Colon (tissue), 2 donors: ENCODE measurements at regions not wholly inside any gene's neighbourhood (a gene's known extent, or its start where the extent isn't known, plus 50 kb on each side); places are given as distances from the start of the nearest gene placed in this dataset.
"Not testable (repeated sequence)": the region's sequence is repeated elsewhere in the genome, so short reads cannot be mapped to it uniquely, and the experiment has no call there.

Source experiments
- FAIRE-seq: peaks from 2 replicates; lab custom pipeline; 2012; peaks lifted over from hg19 to GRCh38; lab: Jason Lieb, UNC
- donor health status: control.
- donor health status: control.

- no peak for FAIRE-seq
Observed at GRCh38 chr12:14213542-14213941, 151.9 kb upstream of the ATF7IP start.

GRCh38 chr12:14214495-14214894 is 151.0 kb upstream of the ATF7IP start:
- no peak for FAIRE-seq

DNA sequence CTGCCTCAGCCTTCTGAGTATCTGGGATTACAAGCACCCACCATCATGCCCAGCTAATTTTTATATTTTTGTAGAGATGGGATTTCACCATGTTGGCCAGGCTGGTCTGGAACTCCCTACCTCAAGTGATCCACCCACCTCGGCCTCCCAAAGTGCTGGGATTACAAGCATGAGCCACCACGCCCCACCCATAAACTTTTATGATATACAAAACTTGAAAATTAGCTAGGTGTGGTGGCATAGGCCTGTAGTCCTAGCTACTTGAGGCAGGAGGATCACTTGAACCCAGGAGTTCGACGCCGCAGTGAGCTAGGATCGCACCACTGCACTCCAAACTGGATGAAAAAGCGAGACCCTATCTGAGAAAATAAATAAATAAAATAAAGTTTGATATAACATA is 149.5 kb upstream of the ATF7IP start:
- not testable (repeated sequence) for FAIRE-seq

GRCh38 chr12:14216405-14217294 is 148.8 kb upstream of the ATF7IP start:
- FAIRE-seq, result no peak

DNA sequence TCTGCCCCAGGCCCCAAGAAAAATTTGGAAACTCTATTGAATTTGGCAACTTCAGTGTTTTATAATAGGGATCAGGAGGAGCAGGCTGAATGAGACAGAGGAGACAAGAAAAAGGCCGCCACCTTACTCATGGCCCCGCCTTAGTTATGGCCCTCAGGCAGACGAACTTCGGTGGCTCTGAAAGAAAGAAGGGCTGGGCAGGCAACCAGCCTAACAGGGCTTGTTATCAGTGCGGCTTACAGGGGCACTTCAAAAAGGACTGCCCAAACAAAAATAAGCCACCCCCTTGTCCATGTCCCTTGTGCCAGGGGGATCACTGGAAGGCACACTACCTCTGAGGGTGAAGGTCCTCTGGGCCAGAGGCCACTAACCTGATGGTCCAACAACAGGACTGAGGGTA is 146.3 kb upstream of the ATF7IP start:
- no peak for FAIRE-seq

GRCh38 chr12:14219670-14220069 is 145.8 kb upstream of the ATF7IP start:
- FAIRE-seq, result not testable (repeated sequence)

- FAIRE-seq, result no peak
Observed at GRCh38 chr12:14225064-14225463, 140.4 kb upstream of the ATF7IP start.

DNA sequence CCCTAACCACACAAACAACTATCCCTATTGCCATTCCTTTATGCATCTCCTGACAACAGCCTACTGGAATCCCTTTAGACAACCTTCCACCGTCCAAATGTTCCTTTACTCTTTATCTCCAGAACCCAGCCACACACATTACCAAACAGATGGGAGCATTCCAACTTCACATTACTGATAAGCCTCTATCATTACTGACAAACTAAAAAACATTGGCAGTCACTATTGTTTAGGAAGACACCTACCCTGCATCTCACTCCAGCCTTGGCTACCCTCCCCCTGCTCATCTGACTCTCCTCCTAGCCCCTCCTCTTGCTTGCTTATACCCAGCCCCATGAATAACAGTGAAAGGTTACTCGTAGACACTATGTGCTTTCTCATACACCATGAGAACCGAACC is 130.3 kb upstream of the ATF7IP start:
- not testable (repeated sequence) for FAIRE-seq

DNA sequence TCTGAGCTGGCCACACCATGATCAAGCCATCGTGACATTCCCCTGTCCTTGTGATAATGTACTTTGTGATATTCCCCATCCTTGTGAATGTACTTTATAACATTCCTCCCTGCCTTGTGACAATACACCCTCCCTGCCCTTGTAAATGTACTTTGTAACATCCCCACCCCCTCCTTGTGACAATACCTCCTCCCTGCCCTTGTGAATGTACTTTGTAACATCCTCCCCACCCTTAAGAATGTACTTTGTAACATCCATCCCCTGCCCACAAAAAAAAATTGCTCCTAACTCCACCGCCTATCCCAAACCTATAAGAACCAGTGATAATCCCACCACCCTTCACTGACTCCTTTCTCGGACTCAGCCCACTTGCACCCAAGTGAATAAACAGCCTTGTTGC is 128.8 kb upstream of the ATF7IP start:
- not testable (repeated sequence) for FAIRE-seq

DNA sequence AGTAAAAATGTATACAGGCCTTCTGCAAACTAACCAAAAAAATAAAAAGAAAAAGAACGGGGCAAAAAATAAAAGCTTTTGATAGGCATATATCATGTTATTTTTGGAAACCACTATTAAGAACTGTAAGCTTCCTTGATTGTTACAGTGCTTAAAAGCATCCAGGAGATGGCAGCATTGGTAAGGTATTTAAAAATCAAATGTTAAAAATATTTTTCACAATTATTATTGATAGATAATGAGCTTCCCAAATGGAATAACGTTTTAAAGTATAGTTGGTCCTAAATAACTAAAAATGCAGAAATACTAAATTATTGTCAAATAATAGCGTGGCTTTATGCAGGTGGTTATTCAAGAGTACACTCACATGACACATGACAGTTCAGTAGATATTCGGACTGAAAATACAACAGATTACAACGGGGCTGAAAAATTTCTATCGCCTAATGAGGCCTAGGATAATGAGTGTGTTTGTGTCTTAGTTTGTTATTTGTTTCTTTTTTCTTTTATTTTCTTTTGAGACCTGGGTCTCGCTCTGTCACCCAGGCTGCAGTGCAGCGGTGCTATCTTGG is 127.2 kb upstream of the ATF7IP start:
- peak; percentile 82 for FAIRE-seq

- no peak for FAIRE-seq
Observed at GRCh38 chr12:14239350-14239934, 126.0 kb upstream of the ATF7IP start.

- FAIRE-seq, result no peak
Observed at GRCh38 chr12:14239935-14240872, 125.3 kb upstream of the ATF7IP start.

DNA sequence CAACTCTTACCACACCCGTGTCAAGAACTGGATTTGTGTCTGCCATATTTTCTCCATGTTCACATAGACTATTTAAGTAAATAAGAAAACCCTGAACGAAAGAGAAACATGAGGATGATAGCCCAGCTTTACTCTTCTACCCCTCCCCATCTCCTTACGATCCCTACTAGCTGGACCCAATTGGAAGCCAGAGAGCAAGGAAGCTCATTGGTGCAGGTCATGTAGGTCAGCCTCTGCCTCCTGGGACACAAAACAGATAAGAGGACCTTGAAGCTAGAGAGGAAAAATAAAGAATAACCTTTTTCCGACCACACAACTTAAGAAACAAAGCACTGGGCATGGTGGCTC is 124.6 kb upstream of the ATF7IP start:
- FAIRE-seq, result no peak

- not testable (repeated sequence) for FAIRE-seq
Observed at GRCh38 chr12:14242825-14243224, 122.7 kb upstream of the ATF7IP start.

DNA sequence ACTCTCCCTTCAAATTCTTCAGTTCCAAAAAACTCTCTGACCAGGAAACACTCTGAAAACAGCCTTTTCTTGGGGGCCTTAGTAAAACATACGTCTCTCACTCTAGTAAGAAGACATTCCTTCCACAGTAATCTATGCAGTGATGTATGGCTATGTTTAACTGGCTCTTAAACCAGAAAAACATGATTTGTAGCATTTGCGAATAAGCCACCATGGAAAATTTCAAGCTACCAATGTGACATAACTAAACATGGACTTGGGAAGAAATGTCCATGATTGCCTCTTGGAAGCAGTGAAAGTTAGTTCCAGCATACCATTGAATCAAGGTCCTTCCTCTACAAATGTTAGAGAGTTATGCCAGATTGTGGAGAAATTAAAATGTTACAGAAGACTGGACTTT is 121.5 kb upstream of the ATF7IP start:
- FAIRE-seq, result no peak

DNA sequence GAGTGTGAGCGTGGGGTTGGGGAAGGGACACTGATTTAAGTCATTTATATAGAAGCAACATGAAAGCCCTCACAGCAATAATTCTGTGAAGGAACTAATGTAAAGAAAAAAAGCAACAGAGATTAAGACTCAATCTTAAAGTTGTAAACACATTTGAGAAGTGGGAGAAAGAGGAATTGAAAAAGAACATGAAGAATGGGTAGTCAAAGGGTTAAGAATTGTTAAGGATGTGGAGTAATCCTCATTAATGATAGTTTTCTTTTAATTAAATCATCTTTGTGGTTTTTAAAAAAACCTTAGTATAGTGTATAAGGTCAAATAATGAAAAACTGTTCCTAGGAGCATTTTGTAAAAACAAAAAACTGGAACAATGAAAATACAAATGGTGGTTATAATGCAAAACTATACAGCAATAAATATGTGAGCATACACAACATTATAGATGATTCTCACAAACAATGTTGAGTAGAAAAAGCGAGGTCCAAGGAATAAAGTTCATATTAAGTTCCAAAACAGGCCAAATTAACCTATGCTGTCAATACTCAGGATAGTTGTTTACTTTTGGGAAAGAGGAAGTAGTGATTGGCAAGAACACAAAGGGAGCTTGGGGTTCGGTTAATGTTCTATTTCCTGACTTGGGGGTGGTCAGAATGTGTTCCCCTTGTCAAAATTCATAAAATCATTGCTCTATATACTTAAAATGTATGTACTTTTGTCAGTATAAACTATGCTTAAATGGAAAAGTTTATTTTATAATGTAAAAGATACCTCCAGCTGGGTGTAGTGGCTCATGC is 120.4 kb upstream of the ATF7IP start:
- peak; percentile 21 for FAIRE-seq

DNA sequence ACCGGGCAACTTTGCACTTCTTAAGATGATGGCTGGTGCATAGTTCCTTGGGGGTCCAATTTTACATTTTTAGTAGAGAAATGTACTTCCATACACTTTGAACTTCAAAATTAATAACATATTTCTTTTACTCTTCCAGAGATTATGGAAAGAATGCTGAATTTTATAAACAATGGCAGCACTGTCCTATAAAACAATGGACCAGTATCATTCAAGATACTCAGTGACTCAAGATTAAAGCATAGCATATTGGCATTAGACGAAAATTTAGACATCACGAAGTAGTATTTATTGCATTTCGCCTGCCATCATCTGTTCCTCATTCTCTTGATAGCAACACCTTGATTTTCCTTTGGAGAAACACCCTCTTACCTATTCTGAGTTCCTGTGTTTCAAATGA is 118.3 kb upstream of the ATF7IP start:
- no peak for FAIRE-seq

GRCh38 chr12:14249368-14249767 is 116.1 kb upstream of the ATF7IP start:
- FAIRE-seq, result no peak

DNA sequence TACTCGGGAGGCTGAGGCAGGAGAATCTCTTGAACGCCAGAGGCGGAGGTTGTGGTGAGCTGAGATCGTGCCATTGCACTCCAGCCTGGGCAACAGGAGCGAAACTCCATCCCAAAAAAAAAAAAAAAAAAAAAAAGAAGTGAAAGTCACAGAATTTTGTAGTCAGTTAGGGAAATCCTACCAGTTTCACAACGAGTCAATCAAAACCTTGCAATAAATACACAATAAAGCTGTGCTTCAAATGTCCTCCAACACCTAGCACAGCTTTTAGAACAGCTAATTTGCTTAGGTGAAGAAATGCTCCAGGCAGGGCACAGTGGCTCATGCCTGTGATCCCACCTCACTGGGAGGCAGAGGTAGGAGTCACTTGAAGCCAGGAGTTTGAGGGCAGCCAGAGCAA is 112.8 kb upstream of the ATF7IP start:
- FAIRE-seq, result no peak

DNA sequence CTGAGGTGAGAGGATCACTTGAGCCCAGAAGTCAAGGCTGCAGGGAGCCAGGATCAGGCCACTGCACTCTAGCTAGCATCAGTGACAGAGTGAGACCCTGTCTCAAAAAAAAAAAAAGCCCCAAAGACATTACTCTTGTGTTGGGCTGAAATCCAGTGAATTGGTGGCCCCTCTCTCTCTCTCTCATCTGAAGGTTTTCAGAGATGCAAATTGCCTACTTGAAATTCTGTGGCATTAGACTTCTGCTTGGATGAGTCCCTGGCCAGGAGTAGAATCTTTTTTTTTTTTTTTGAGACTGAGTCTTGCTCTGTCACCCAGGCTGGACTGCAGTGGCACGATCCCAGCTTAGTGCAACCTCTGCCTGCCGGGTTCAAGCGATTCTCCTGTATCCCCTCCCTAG is 112.0 kb upstream of the ATF7IP start:
- FAIRE-seq, result no peak

DNA sequence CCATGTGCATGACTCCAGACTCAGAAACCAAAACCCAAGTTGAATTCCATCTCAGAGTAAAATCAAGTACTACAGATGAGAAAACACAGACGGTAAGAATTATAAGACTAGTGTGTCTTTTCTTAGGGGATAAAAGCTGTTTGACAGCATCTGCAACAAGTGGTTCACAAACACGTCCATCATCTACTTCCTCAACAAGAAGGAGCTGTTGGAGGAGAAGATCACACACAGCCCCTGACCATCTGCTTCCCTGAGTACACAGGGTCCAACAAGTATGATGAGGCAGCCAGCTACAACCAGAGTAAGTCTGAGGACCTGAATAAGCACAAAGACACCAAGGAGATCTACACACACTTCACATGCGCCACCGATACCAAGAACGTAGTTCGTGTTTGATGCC is 110.7 kb upstream of the ATF7IP start:
- FAIRE-seq, result no peak

GRCh38 chr12:14256121-14256520 is 109.4 kb upstream of the ATF7IP start:
- no peak for FAIRE-seq
